GM12891 (cell line): ENCODE measurements at regions not wholly inside any gene's neighbourhood (a gene's known extent, or its start where the extent isn't known, plus 50 kb on each side); places are given as distances from the start of the nearest gene placed in this dataset.

Source experiments
- DNase-seq: peaks from one replicate; pipeline ENCODE4 v3.0.0; 2011; ENCODE audit warnings: low spot score; ENCODE audit not compliant: insufficient read length
- FAIRE-seq: peaks from 2 replicates; lab custom pipeline; 2011; peaks lifted over from hg19 to GRCh38; lab: Jason Lieb, UNC
- PAX5 ChIP-seq: IDR thresholded peaks from 2 replicates; pipeline ENCODE4 v1.6.1; 2011; ENCODE audit warnings: low read length, moderate library complexity, mild to moderate bottlenecking; ENCODE audit not compliant: insufficient read depth, severe bottlenecking
- POLR2A ChIP-seq: IDR thresholded peaks from 2 replicates; pipeline ENCODE4 v1.6.1; 2011; ENCODE audit warnings: low read depth, low read length, control low read depth
- POLR2AphosphoS5 ChIP-seq: IDR thresholded peaks from 2 replicates; pipeline ENCODE4 v1.6.1; 2011; ENCODE audit warnings: low read depth, low read length, control low read depth
- POU2F2 ChIP-seq: IDR thresholded peaks from 2 replicates; pipeline ENCODE4 v1.6.1; 2011; ENCODE audit warnings: low read depth, mild to moderate bottlenecking, control low read depth, low read length, moderate library complexity
- SPI1 ChIP-seq: IDR thresholded peaks from 2 replicates; pipeline ENCODE4 v1.6.1; 2011; ENCODE audit warnings: low read depth, low read length, control low read depth
- TAF1 ChIP-seq: IDR thresholded peaks from 2 replicates; pipeline ENCODE4 v1.6.1; 2011; ENCODE audit warnings: low read depth, low read length, control low read depth

DNA sequence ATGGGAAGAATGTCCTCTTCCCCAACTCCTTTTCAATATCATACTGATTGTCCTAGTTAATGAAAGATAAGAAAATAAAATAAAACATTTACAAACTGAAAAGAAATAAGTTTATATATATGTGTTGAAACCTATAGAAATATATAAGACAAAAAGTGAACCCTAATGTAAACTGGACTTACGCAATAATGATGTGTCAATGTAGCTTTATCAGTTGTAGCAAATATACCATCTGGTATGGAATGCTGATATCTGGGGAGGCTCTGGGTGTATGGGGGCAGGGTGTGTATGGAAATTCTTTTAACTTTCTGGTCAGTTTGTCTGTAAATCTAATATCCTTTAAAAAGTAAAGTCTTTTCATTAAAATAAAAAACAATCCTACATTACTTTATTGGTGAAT is 603.9 kb downstream of the DMRTA1 start:
- DNase-seq (no peak), FAIRE-seq (no peak)
- TF ChIP-seq TAF1 (no peak), PAX5 (no peak), POLR2A (no peak), POU2F2 (no peak), SPI1 (no peak), POLR2AphosphoS5 (no peak)

- FAIRE-seq (no peak), DNase-seq (no peak)
- TF ChIP-seq SPI1 (no peak), POLR2A (no peak), POLR2AphosphoS5 (no peak), PAX5 (no peak), TAF1 (no peak), POU2F2 (no peak)
Observed at GRCh38 chr9:23073136-23073535, 626.5 kb downstream of the DMRTA1 start.

- DNase-seq = no peak
- no peak for FAIRE-seq
- TF ChIP-seq TAF1 = no peak
- no peak for TF ChIP-seq POLR2A
- TF ChIP-seq POU2F2 = no peak
- TF ChIP-seq POLR2AphosphoS5 = no peak
- no peak for TF ChIP-seq PAX5
- no peak for TF ChIP-seq SPI1
Observed at GRCh38 chr9:23079798-23080197, 633.2 kb downstream of the DMRTA1 start.

- no peak for TF ChIP-seq POLR2AphosphoS5
- TF ChIP-seq PAX5 = no peak
- TF ChIP-seq TAF1 = no peak
- no peak for TF ChIP-seq POU2F2
- no peak for TF ChIP-seq POLR2A
- no peak for TF ChIP-seq SPI1
- FAIRE-seq (no peak), DNase-seq (no peak)
Observed at GRCh38 chr9:23081377-23081776, 634.8 kb downstream of the DMRTA1 start.

DNA sequence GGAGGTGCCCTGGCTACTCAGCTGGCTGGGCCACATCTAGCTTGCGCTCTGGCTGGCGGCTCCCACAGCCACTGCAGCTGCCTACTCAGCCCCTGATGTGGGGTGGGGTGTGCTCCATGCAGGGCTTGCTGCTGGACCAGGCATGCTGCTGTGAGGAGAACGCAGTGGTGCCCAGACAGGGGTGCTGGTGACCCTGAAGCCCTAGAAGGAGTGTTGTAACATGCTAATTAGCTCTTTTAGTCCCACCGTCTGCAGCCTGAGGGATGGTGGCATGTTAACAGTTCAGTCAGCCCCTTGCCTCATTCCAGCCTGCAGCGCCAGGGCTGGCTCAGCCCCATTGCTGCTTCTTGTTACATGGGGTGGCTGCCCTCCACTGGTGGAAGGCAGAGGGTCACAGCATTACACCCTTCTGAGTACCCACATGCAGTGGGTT is 642.3 kb downstream of the DMRTA1 start:
- no peak for FAIRE-seq
- DNase-seq = no peak
- TF ChIP-seq POLR2AphosphoS5 = no peak
- no peak for TF ChIP-seq POLR2A
- no peak for TF ChIP-seq PAX5
- TF ChIP-seq SPI1 = no peak
- TF ChIP-seq TAF1 = no peak
- TF ChIP-seq POU2F2 = no peak

DNA sequence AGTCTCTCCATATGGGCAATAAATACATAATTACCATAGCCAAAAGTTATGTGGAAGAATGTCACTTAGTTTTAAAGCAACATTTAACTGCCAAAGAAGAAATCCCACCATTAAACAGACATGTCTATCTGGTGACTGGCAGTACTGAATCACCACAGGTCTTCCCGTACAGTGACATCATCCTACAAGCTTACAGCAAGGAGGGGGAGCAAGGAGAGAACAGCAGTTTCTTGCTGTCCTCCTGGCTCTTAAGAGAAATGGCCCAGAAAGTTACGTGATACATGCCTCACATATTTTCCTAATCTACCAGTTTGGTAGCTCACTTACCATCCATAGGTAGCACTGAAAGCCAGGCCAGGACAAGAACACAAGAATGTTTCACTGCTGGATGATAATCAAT is 671.0 kb downstream of the DMRTA1 start:
- DNase-seq = no peak
- TF ChIP-seq SPI1 (no peak), POLR2A (no peak), POLR2AphosphoS5 (no peak), PAX5 (no peak), POU2F2 (no peak)
- FAIRE-seq = no peak

GRCh38 chr9:23120630-23121029 is 674.0 kb downstream of the DMRTA1 start:
- DNase-seq (no peak), FAIRE-seq (no peak)
- no peak for TF ChIP-seq TAF1
- TF ChIP-seq PAX5 = no peak
- TF ChIP-seq SPI1 = no peak
- no peak for TF ChIP-seq POLR2A
- no peak for TF ChIP-seq POLR2AphosphoS5
- TF ChIP-seq POU2F2 = no peak

- no peak for FAIRE-seq
- DNase-seq = no peak
- TF ChIP-seq SPI1 (0 out of 2 replicates have a peak, but pooled peaks have one; percentile 26), POU2F2 (no peak), POLR2A (no peak), PAX5 (no peak)
Observed at GRCh38 chr9:23123048-23123632, 676.5 kb downstream of the DMRTA1 start.

- TF ChIP-seq SPI1 (no peak), POLR2AphosphoS5 (no peak), POLR2A (no peak), TAF1 (no peak), POU2F2 (no peak), PAX5 (no peak)
- DNase-seq (no peak), FAIRE-seq (no peak)
Observed at GRCh38 chr9:23145467-23145866, 680.6 kb downstream of the ELAVL2 start.

DNA sequence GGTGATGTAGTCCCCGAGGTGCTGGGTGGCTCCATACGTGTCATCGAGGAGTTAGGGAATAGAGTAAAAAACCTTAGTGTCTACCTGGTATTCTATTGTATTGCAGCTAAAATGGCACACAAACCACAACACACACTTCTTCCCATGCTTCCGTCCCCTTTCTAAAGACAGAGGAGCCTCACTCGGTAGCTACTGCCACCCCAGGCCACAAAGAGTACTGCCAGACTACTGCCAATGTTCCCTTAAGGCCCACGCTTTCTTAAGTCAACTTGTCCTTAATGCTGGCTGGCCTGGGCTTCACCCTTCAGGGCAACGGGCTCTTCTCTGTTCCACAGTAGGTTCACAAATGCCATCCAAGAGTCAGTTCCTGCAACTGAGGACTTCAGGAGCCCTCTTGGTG is 673.0 kb downstream of the ELAVL2 start:
- no peak for DNase-seq
- FAIRE-seq = no peak
- no peak for TF ChIP-seq POLR2A
- no peak for TF ChIP-seq POLR2AphosphoS5
- no peak for TF ChIP-seq SPI1
- no peak for TF ChIP-seq PAX5
- no peak for TF ChIP-seq TAF1
